IMR-90 (cell line): ENCODE measurements at regions not wholly inside any gene's neighbourhood (a gene's known extent, or its start where the extent isn't known, plus 50 kb on each side); places are given as distances from the start of the nearest gene placed in this dataset.

Experiments used
- ATAC-seq: fragments of 200-7000 bp; cut with Tn5 transposase; 2 replicates; pipeline ENCODE4 v1.9.1; 2020; ENCODE audit warnings: low read depth, mild to moderate bottlenecking, moderate library complexity
- BruUV-seq: library from RNA; stranded (reverse); fragments of 400-500 nt; replicated peaks from 2 replicates; lab custom pipeline; 2021; lab: Mats Ljungman, UMichigan
- CTCF ChIA-PET: fragments of 300-600 bp; formaldehyde crosslinking; extraction: SDS; loops from one replicate; lab custom pipeline; 2021; ENCODE audit warnings: antibody characterized with exemption; lab: Yijun Ruan, JAX
- POLR2A ChIA-PET: fragments of 300-600 bp; sonication (Branson Sonifier 250); formaldehyde crosslinking; loops from one replicate; lab custom pipeline; 2022; ENCODE audit warnings: antibody characterized with exemption; ENCODE audit not compliant: unreplicated experiment; lab: Charles Lee
- DNase-seq: peaks from one replicate; pipeline ENCODE4 v3.0.0; 2013
- H2AFZ ChIP-seq: replicated peaks from 2 replicates; pipeline ENCODE3; 2013; ENCODE audit warnings: low read length, mild to moderate bottlenecking; ENCODE audit not compliant: poor library complexity
- H2AK5ac ChIP-seq: 2 replicates; pipeline ENCODE4 v1.6.1; 2013; ENCODE audit warnings: low read depth, low read length, inconsistent platforms
- H2AK9ac ChIP-seq: replicated peaks from 2 replicates; pipeline ENCODE3; 2013; ENCODE audit warnings: mild to moderate bottlenecking, low read depth, low read length, moderate library complexity; ENCODE audit not compliant: poor library complexity
- H2BK120ac ChIP-seq: 2 replicates; pipeline ENCODE4 v1.6.1; 2013; ENCODE audit warnings: low read depth, low read length, inconsistent platforms
- H2BK15ac ChIP-seq: 3 replicates; pipeline ENCODE4 v1.6.1; 2013; ENCODE audit warnings: low read depth, low read length, inconsistent platforms
- H2BK20ac ChIP-seq: 2 replicates; pipeline ENCODE4 v1.6.1; 2013; ENCODE audit warnings: low read depth, mild to moderate bottlenecking, inconsistent platforms, low read length, moderate library complexity
- H2BK5ac ChIP-seq: 2 replicates; pipeline ENCODE4 v1.6.1; 2013; ENCODE audit warnings: mild to moderate bottlenecking, low read depth, low read length, inconsistent platforms; ENCODE audit not compliant: poor library complexity, severe bottlenecking
- H3K14ac ChIP-seq: replicated peaks from 2 replicates; pipeline ENCODE4 v1.6.1; 2013; ENCODE audit warnings: low read depth, low read length, inconsistent platforms
- H3K18ac ChIP-seq: 2 replicates; pipeline ENCODE4 v1.6.1; 2013; ENCODE audit warnings: low read depth, low read length, control low read depth
- H3K23ac ChIP-seq: 2 replicates; pipeline ENCODE4 v1.6.1; 2013; ENCODE audit warnings: low read depth, low read length, inconsistent platforms
- H3K27ac ChIP-seq: 2 replicates; pipeline ENCODE4 v1.5.1; 2013; ENCODE audit warnings: mild to moderate bottlenecking, control low read depth, low read length; ENCODE audit not compliant: insufficient read depth
- H3K27me3 ChIP-seq: 2 replicates; pipeline ENCODE4 v1.6.1; 2013; ENCODE audit warnings: low read length; ENCODE audit not compliant: control insufficient read depth, insufficient read depth
- H3K36me3 ChIP-seq: 2 replicates; pipeline ENCODE4 v1.6.1; 2013; ENCODE audit warnings: low read length, mixed read lengths; ENCODE audit not compliant: control insufficient read depth, insufficient read depth
- H3K4ac ChIP-seq: 2 replicates; pipeline ENCODE4 v1.6.1; 2013; ENCODE audit warnings: low read depth, low read length, inconsistent platforms
- H3K4me1 ChIP-seq: 2 replicates; pipeline ENCODE4 v1.6.1; 2013; ENCODE audit warnings: low read length, mixed read lengths; ENCODE audit not compliant: control insufficient read depth, insufficient read depth
- H3K4me2 ChIP-seq: 2 replicates; pipeline ENCODE4 v1.6.1; 2013; ENCODE audit warnings: low read depth, mild to moderate bottlenecking, control low read depth, low read length, moderate library complexity
- H3K4me3 ChIP-seq: 2 replicates; pipeline ENCODE4 v1.5.1; 2013; ENCODE audit warnings: low read depth, mild to moderate bottlenecking, control low read depth, low read length, moderate library complexity; ENCODE audit not compliant: insufficient read depth
- H3K56ac ChIP-seq: 2 replicates; pipeline ENCODE4 v1.6.1; 2013; ENCODE audit warnings: low read length, inconsistent platforms; ENCODE audit not compliant: insufficient read depth; ENCODE audit errors: extremely low read depth
- H3K79me1 ChIP-seq, 2 experiments: 2 replicates each; pipeline ENCODE4 v1.6.1; 2013; ENCODE audit warnings: low read length in 2 of 2, inconsistent platforms in 1 of 2, low read depth in 1 of 2
- H3K9ac ChIP-seq: 2 replicates; pipeline ENCODE4 v1.6.1; 2013; ENCODE audit warnings: low read depth, low read length, control low read depth
- H3K9me1 ChIP-seq: 2 replicates; pipeline ENCODE4 v1.6.1; 2013; ENCODE audit warnings: low read length, inconsistent platforms; ENCODE audit not compliant: insufficient read depth
- H3K9me3 ChIP-seq: 2 replicates; pipeline ENCODE4 v1.6.1; 2013; ENCODE audit warnings: low read length; ENCODE audit not compliant: control insufficient read depth, insufficient read depth
- H4K20me1 ChIP-seq: 2 replicates; pipeline ENCODE4 v1.6.1; 2013; ENCODE audit warnings: low read length, inconsistent platforms; ENCODE audit not compliant: insufficient read depth
- H4K5ac ChIP-seq: 2 replicates; pipeline ENCODE4 v1.6.1; 2013; ENCODE audit warnings: mild to moderate bottlenecking, low read depth, low read length, control low read depth
- H4K8ac ChIP-seq, 2 experiments: 2 replicates each; pipeline ENCODE4 v1.6.1; 2013; ENCODE audit warnings: low read depth in 2 of 2, low read length in 2 of 2, control low read depth in 1 of 2, inconsistent platforms in 1 of 2
- H4K91ac ChIP-seq: 2 replicates; pipeline ENCODE4 v1.6.1; 2013; ENCODE audit warnings: low read depth, low read length, inconsistent platforms; ENCODE audit not compliant: insufficient read depth
- BHLHE40 ChIP-seq: fragments of 150-350 bp; IDR thresholded peaks from 2 replicates; pipeline ENCODE4 v1.6.1; 2016; ENCODE audit warnings: mild to moderate bottlenecking, low read depth, low read length
- CEBPB ChIP-seq: IDR thresholded peaks from 2 replicates; pipeline ENCODE4 v1.6.1; 2012; ENCODE audit warnings: low read depth, low read length, improper control_type of control experiment
- CTCF ChIP-seq: conservative IDR thresholded peaks from 2 replicates; pipeline ENCODE4 v1.5.1; 2012; ENCODE audit warnings: mild to moderate bottlenecking, low read depth, low read length, improper control_type of control experiment
- MAFK ChIP-seq: IDR thresholded peaks from 2 replicates; pipeline ENCODE4 v1.6.1; 2012; ENCODE audit warnings: low read depth, low read length, improper control_type of control experiment
- MAZ ChIP-seq: IDR thresholded peaks from 2 replicates; pipeline ENCODE4 v1.6.1; 2012; ENCODE audit warnings: low read depth, mild to moderate bottlenecking, low read length, improper control_type of control experiment, moderate library complexity, borderline replicate concordance
- MXI1 ChIP-seq: IDR thresholded peaks from 2 replicates; pipeline ENCODE4 v1.6.1; 2012; ENCODE audit warnings: low read depth, mild to moderate bottlenecking, low read length, moderate library complexity, borderline replicate concordance
- NFE2L2 ChIP-seq: fragments of 150-350 bp; IDR thresholded peaks from 2 replicates; pipeline ENCODE4 v1.6.1; 2016; ENCODE audit warnings: low read depth, mild to moderate bottlenecking, low read length
- POLR2A ChIP-seq: IDR thresholded peaks from 2 replicates; pipeline ENCODE4 v1.6.1; 2012; ENCODE audit warnings: mild to moderate bottlenecking, low read depth, low read length
- RAD21 ChIP-seq: IDR thresholded peaks from 2 replicates; pipeline ENCODE4 v1.6.1; 2012; ENCODE audit warnings: low read length, improper control_type of control experiment
- RCOR1 ChIP-seq: IDR thresholded peaks from 2 replicates; pipeline ENCODE4 v1.6.1; 2012; ENCODE audit warnings: mild to moderate bottlenecking, low read length, improper control_type of control experiment; ENCODE audit not compliant: insufficient replicate concordance
- SMC3 ChIP-seq: fragments of 150-350 bp; IDR thresholded peaks from 2 replicates; pipeline ENCODE4 v1.6.1; 2016; ENCODE audit warnings: low read depth, mild to moderate bottlenecking, antibody characterized with exemption, low read length, moderate library complexity
- USF2 ChIP-seq: fragments of 150-350 bp; IDR thresholded peaks from 2 replicates; pipeline ENCODE4 v1.6.1; 2017; ENCODE audit warnings: mild to moderate bottlenecking, antibody characterized with exemption, low read length, low read depth
- WGBS, 2 experiments: methylation state at CpG; one replicate each; pipeline versions ENCODE4 v1.1.5 to v1.1.7; 2013; ENCODE audit warnings: missing lambda C conversion rate in 2 of 2; ENCODE audit not compliant: insufficient read length in 1 of 2; ENCODE audit errors: extremely low coverage in 2 of 2; 5-methylcytosine and 5-hydroxymethylcytosine counted together
- dilution Hi-C: fragments of 300-500 bp; cut with HindIII; formaldehyde crosslinking; loops from one replicate; pipeline ENCODE4 v1.14.3; 2018; ENCODE audit warnings: low sequenced_read_pairs; ENCODE audit not compliant: unreplicated experiment
- in situ Hi-C: fragments of 300-500 bp; cut with MboI; formaldehyde crosslinking; loops from 3 replicates; pipeline ENCODE4 v1.14.3; 2019; ENCODE audit warnings: low sequenced_read_pairs, inconsistent platforms, mixed read lengths
- intact Hi-C: fragments of 100-400 bp; cut with micrococcal nuclease; formaldehyde crosslinking; loops from 2 replicates; pipeline ENCODE4 v1.10.0; 2022

- no peak for ATAC-seq
- intact Hi-C loops (no loop called here), in situ Hi-C loops (no loop called here), dilution Hi-C loops (no loop called here)
- Histone ChIP-seq H3K27me3 (no peaks in the 10 kb centered on the region), H3K4ac (no peak overlapping the region), H3K4me2 (no peak overlapping the region), H2BK5ac (no peak overlapping the region), H3K18ac (no peak overlapping the region), H2AFZ (no peak overlapping the region), H3K36me3 (no peaks in the 10 kb centered on the region), H2BK120ac (no peak overlapping the region), H4K5ac (no peak overlapping the region), H3K23ac (no peak overlapping the region), H3K4me1 (no peaks in the 10 kb centered on the region), H3K27ac (no peak overlapping the region), H4K91ac (no peak overlapping the region), H2BK15ac (no peak overlapping the region), H3K9me3 (no peaks in the 10 kb centered on the region), H3K9ac (no peak overlapping the region), H4K8ac (no peak overlapping the region), H2BK20ac (no peak overlapping the region), H2AK5ac (no peak overlapping the region), H3K14ac (no peak overlapping the region), H3K56ac (no peak overlapping the region), H3K79me1 (no peaks in the 10 kb centered on the region), H4K20me1 (no peaks in the 10 kb centered on the region), H3K4me3 (no peak overlapping the region), H2AK9ac (no peak overlapping the region), H3K9me1 (no peaks in the 10 kb centered on the region)
- no CpG with 5 or more reads among the region's 5 CpGs for WGBS, 2 experiments
- TF ChIP-seq MAZ, result no peak
- TF ChIP-seq MXI1, result no peak
- TF ChIP-seq CEBPB, result no peak
- no peak for TF ChIP-seq USF2
- no peak for TF ChIP-seq SMC3
- TF ChIP-seq CTCF, result no peak
- no peak for TF ChIP-seq MAFK
- TF ChIP-seq NFE2L2, result no peak
- no peak for TF ChIP-seq RCOR1
- TF ChIP-seq POLR2A, result no peak
- no peak for TF ChIP-seq RAD21
- TF ChIP-seq BHLHE40, result no peak
- BruUV-seq, result no TSS peak
- POLR2A ChIA-PET, result no interaction called here
- CTCF ChIA-PET, result no interaction called here
- DNase-seq, result no peak
Observed at GRCh38 chr14:30134936-30135335, 207.3 kb upstream of the PRKD1 start.
